H9 (cell line): ENCODE measurements at regions not wholly inside any gene's neighbourhood (a gene's known extent, or its start where the extent isn't known, plus 50 kb on each side); places are given as distances from the start of the nearest gene placed in this dataset.

ENCODE experiments used
- DNase-seq: peaks from one replicate; pipeline ENCODE4 v3.0.0-alpha.2; 2017
- H2AFZ ChIP-seq: one replicate; pipeline ENCODE4 v1.6.1; 2013; ENCODE audit warnings: mild to moderate bottlenecking, low read length, control low read depth, moderate library complexity
- H2AK5ac ChIP-seq: 2 replicates; pipeline ENCODE4 v1.6.1; 2013; ENCODE audit warnings: low read length, control low read depth, mixed read lengths; ENCODE audit not compliant: insufficient read length
- H2BK120ac ChIP-seq: one replicate; pipeline ENCODE4 v1.6.1; 2013; ENCODE audit warnings: low read depth, mild to moderate bottlenecking, low read length, control low read depth, inconsistent platforms; ENCODE audit not compliant: poor library complexity, severe bottlenecking
- H2BK12ac ChIP-seq: 2 replicates; pipeline ENCODE4 v1.6.1; 2013; ENCODE audit warnings: low read length, control low read depth, mixed read lengths, low read depth; ENCODE audit not compliant: insufficient read length
- H2BK15ac ChIP-seq: 2 replicates; pipeline ENCODE4 v1.6.1; 2013; ENCODE audit warnings: low read depth, low read length, control low read depth
- H2BK20ac ChIP-seq: one replicate; pipeline ENCODE4 v1.6.1; 2013; ENCODE audit warnings: low read depth, mild to moderate bottlenecking, low read length, control low read depth, inconsistent platforms; ENCODE audit not compliant: poor library complexity, severe bottlenecking
- H2BK5ac ChIP-seq: 2 replicates; pipeline ENCODE4 v1.6.1; 2013; ENCODE audit warnings: low read length, control low read depth, mixed read lengths; ENCODE audit not compliant: insufficient read length
- H3K14ac ChIP-seq: 2 replicates; pipeline ENCODE4 v1.6.1; 2013; ENCODE audit warnings: low read length, control low read depth; ENCODE audit not compliant: insufficient read depth
- H3K18ac ChIP-seq: 2 replicates; pipeline ENCODE4 v1.6.1; 2013; ENCODE audit warnings: low read depth, mild to moderate bottlenecking, mixed read lengths, low read length, control low read depth; ENCODE audit not compliant: insufficient read length
- H3K23ac ChIP-seq: 2 replicates; pipeline ENCODE4 v1.6.1; 2013; ENCODE audit warnings: low read length, control low read depth, mixed read lengths, low read depth; ENCODE audit not compliant: insufficient read length
- H3K23me2 ChIP-seq: 2 replicates; pipeline ENCODE4 v1.6.1; 2013; ENCODE audit warnings: low read depth, mild to moderate bottlenecking, mixed read lengths, low read length, control low read depth; ENCODE audit not compliant: insufficient read length, poor library complexity, severe bottlenecking
- H3K27ac ChIP-seq: 2 replicates; pipeline ENCODE4 v1.5.1; 2013; ENCODE audit warnings: low read length, control low read depth, mixed read lengths, low read depth; ENCODE audit not compliant: insufficient read length
- H3K27me3 ChIP-seq: 2 replicates; pipeline ENCODE4 v1.6.1; 2013; ENCODE audit warnings: low read length, control low read depth, inconsistent platforms; ENCODE audit not compliant: insufficient read depth
- H3K4ac ChIP-seq: 2 replicates; pipeline ENCODE4 v1.6.1; 2013; ENCODE audit warnings: low read depth, mild to moderate bottlenecking, control low read depth, inconsistent platforms, low read length, moderate library complexity
- H3K4me1 ChIP-seq: 2 replicates; pipeline ENCODE4 v1.6.1; 2013; ENCODE audit warnings: low read length, control low read depth, inconsistent platforms; ENCODE audit not compliant: insufficient read depth
- H3K4me2 ChIP-seq: 2 replicates; pipeline ENCODE4 v1.6.1; 2013; ENCODE audit warnings: low read length, control low read depth, mixed read lengths; ENCODE audit not compliant: insufficient read length, insufficient read depth
- H3K56ac ChIP-seq: 2 replicates; pipeline ENCODE4 v1.6.1; 2013; ENCODE audit warnings: low read depth, mild to moderate bottlenecking, mixed read lengths, low read length, control low read depth; ENCODE audit not compliant: insufficient read length
- H3K79me1 ChIP-seq: 2 replicates; pipeline ENCODE4 v1.6.1; 2013; ENCODE audit warnings: low read depth, mild to moderate bottlenecking, moderate library complexity, low read length, control low read depth, inconsistent platforms; ENCODE audit not compliant: insufficient read depth, poor library complexity, severe bottlenecking
- H3K79me2 ChIP-seq: 2 replicates; pipeline ENCODE4 v1.6.1; 2013; ENCODE audit warnings: low read length, control low read depth, inconsistent platforms; ENCODE audit not compliant: insufficient read depth
- H3K9ac ChIP-seq: 2 replicates; pipeline ENCODE4 v1.6.1; 2013; ENCODE audit warnings: low read length, control low read depth, mixed read lengths; ENCODE audit not compliant: insufficient read length; ENCODE audit errors: extremely low read depth
- H3K9me3 ChIP-seq: one replicate; pipeline ENCODE4 v1.6.1; 2013; ENCODE audit warnings: low read depth, low read length, inconsistent platforms; ENCODE audit not compliant: control insufficient read depth
- H3T11ph ChIP-seq: one replicate; pipeline ENCODE4 v1.6.1; 2013; ENCODE audit warnings: mild to moderate bottlenecking, low read length, control low read depth, inconsistent platforms
- H4K20me1 ChIP-seq: one replicate; pipeline ENCODE4 v1.6.1; 2013; ENCODE audit not compliant: control insufficient read depth, insufficient read length, insufficient read depth
- H4K5ac ChIP-seq: 2 replicates; pipeline ENCODE4 v1.6.1; 2013; ENCODE audit warnings: low read depth, mild to moderate bottlenecking, mixed read lengths, low read length, control low read depth; ENCODE audit not compliant: insufficient read length
- H4K8ac ChIP-seq: replicated peaks from 2 replicates; pipeline ENCODE4 v1.6.1; 2013; ENCODE audit warnings: low read length, control low read depth, mixed read lengths, low read depth; ENCODE audit not compliant: insufficient read length
- H4K91ac ChIP-seq: 2 replicates; pipeline ENCODE4 v1.6.1; 2013; ENCODE audit warnings: low read depth, mild to moderate bottlenecking, moderate library complexity, mixed read lengths, low read length, control low read depth; ENCODE audit not compliant: insufficient read length
- H3K27ac Mint-ChIP-seq, 3 experiments: 2 replicates in 2 of 3; 3 replicates in 1 of 3; pipeline ENCODE4 v1.8.0; 2020 to 2021; ENCODE audit warnings: mixed read lengths in 3 of 3, mild to moderate bottlenecking in 1 of 3, moderate library complexity in 1 of 3
- H3K27me3 Mint-ChIP-seq: 2 replicates; pipeline ENCODE4 v1.8.0; 2021; ENCODE audit warnings: low read depth, mild to moderate bottlenecking, moderate library complexity, mixed read lengths
- H3K36me3 Mint-ChIP-seq, 3 experiments: 2 replicates in 2 of 3; 3 replicates in 1 of 3; pipeline ENCODE4 v1.8.0; 2020 to 2021; ENCODE audit warnings: low read depth in 3 of 3, mixed read lengths in 3 of 3; ENCODE audit not compliant: insufficient read depth in 1 of 3
- H3K4me1 Mint-ChIP-seq, 2 experiments: 2 replicates each; pipeline ENCODE4 v1.8.0; 2020; ENCODE audit warnings: mixed read lengths in 2 of 2
- H3K4me3 Mint-ChIP-seq, 2 experiments: 2 replicates in 1 of 2; 3 replicates in 1 of 2; pipeline ENCODE4 v1.8.0; 2020 to 2021; ENCODE audit warnings: mild to moderate bottlenecking in 2 of 2, mixed read lengths in 2 of 2, moderate library complexity in 1 of 2
- H3K9me3 Mint-ChIP-seq, 2 experiments: 2 replicates in 1 of 2; 3 replicates in 1 of 2; pipeline ENCODE4 v1.8.0; 2020; ENCODE audit warnings: mild to moderate bottlenecking in 2 of 2, mixed read lengths in 2 of 2, moderate library complexity in 1 of 2
- WGBS: extraction: QIAGEN DNeasy Blood & Tissue Kit; methylation state at CpG from one replicate; pipeline ENCODE4 v1.1.7; 2013; ENCODE audit warnings: missing lambda C conversion rate, low lambda C conversion rate, mixed read lengths; ENCODE audit not compliant: insufficient read length; ENCODE audit errors: extremely low coverage; 5-methylcytosine and 5-hydroxymethylcytosine counted together
- TF ChIP-seq, protein P1 (sequence below): fragments of 200-600 bp; sonication (generic); conservative IDR thresholded peaks from 3 replicates; pipeline ENCODE4 v1.8.0; 2021; ENCODE audit warnings: antibody characterized with exemption, mild to moderate bottlenecking

DNA sequence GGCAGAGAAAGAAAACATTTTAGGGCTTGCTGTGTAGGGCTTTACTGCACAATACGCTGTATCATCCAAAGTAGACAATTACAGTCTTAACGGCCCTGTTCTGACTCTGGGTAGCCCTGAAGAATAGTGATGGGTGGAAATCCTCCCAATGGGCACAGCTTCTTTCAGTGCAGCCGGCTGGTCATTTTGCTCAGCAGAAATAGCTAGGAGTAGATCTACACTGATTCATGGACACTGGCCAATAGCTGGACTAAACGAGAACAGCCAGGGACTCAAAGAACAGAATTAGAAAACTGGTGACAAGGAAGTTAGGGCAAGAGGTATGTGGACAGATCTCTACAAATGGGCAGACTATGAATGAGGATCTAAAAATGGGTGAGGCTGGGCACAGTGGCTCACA, 69.3 kb downstream of the IARS1 start:
- Histone ChIP-seq H3K27ac (no peak overlapping the region), H3K23me2 (no peaks in the 10 kb centered on the region), H3K4me2 (no peak overlapping the region), H3K79me1 (peaks cover 4% of the 10 kb centered on the region), H3K27me3 (no peaks in the 10 kb centered on the region), H2BK12ac (no peak overlapping the region), H3K18ac (no peak overlapping the region), H3T11ph (no peak overlapping the region), H2AK5ac (no peak overlapping the region), H4K5ac (no peak overlapping the region), H4K91ac (no peak overlapping the region), H2BK20ac (no peak overlapping the region), H3K23ac (no peak overlapping the region), H3K14ac (no peak overlapping the region), H3K9me3 (peaks cover 5% of the 10 kb centered on the region), H3K79me2 (0 out of 2 replicates have a peak, but pooled peaks cover 2% of the 10 kb centered on the region), H2BK120ac (no peak overlapping the region), H4K8ac (no peak overlapping the region), H3K56ac (no peak overlapping the region), H3K4me1 (no peaks in the 10 kb centered on the region), H3K4ac (no peak overlapping the region), H2BK15ac (no peak overlapping the region), H2AFZ (no peak overlapping the region), H2BK5ac (no peak overlapping the region), H3K9ac (no peak overlapping the region), H4K20me1 (no peaks in the 10 kb centered on the region)
- no peak overlapping the region for H3K4me3 Mint-ChIP-seq
- H3K9me3 Mint-ChIP-seq: peaks cover 6 to 11% of the 10 kb centered on the region in 2 experiments; a peak in 3 of 5 replicates
- no peaks in the 10 kb centered on the region for H3K27me3 Mint-ChIP-seq
- TF ChIP-seq, protein P1, sequence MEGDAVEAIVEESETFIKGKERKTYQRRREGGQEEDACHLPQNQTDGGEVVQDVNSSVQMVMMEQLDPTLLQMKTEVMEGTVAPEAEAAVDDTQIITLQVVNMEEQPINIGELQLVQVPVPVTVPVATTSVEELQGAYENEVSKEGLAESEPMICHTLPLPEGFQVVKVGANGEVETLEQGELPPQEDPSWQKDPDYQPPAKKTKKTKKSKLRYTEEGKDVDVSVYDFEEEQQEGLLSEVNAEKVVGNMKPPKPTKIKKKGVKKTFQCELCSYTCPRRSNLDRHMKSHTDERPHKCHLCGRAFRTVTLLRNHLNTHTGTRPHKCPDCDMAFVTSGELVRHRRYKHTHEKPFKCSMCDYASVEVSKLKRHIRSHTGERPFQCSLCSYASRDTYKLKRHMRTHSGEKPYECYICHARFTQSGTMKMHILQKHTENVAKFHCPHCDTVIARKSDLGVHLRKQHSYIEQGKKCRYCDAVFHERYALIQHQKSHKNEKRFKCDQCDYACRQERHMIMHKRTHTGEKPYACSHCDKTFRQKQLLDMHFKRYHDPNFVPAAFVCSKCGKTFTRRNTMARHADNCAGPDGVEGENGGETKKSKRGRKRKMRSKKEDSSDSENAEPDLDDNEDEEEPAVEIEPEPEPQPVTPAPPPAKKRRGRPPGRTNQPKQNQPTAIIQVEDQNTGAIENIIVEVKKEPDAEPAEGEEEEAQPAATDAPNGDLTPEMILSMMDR: no peak
- no CpG with 5 or more reads among the region's 4 CpGs for WGBS
- H3K36me3 Mint-ChIP-seq: peaks cover 65 to 77% (median 76%) of the 10 kb centered on the region in 3 experiments
- peak overlapping the region in 1 of 3 experiments; percentile 4; a peak in 1 of 7 replicates for H3K27ac Mint-ChIP-seq
- no peak for DNase-seq
- H3K4me1 Mint-ChIP-seq: no peaks in the 10 kb centered on the region
